ENCODE measurements at regions not wholly inside any gene's neighbourhood (a gene's known extent, or its start where the extent isn't known, plus 50 kb on each side); places are given as distances from the start of the nearest gene placed in this dataset.

GRCh38 chr4:83810428-83810827, 274.5 kb downstream of the GPAT3 start:
- Histone ChIP-seq H3K27ac (ENCODE audit: low read depth) (no peak overlapping the region), H3K9me2 (ENCODE audit: insufficient read depth) (peaks cover 5% of the 10 kb centered on the region; the same call in 1 of the 2 replicates), H4K20me1 (replicated peaks; ENCODE audit: insufficient read depth) (no peaks in the 10 kb centered on the region), H3K79me2 (replicated peaks; ENCODE audit: insufficient read depth) (no peaks in the 10 kb centered on the region), H3K4me1 (ENCODE audit: insufficient read depth) (no peaks in the 10 kb centered on the region), H3K36me3 (ENCODE audit: insufficient read depth) (no peaks in the 10 kb centered on the region), H3K27me3 (ENCODE audit: insufficient read depth) (no peaks in the 10 kb centered on the region), H3K4me2 (no peak overlapping the region), H3K4me3 (no peak overlapping the region), H2AFZ (no peak overlapping the region), H3F3A (replicated peaks; ENCODE audit: low read depth) (no peaks in the 10 kb centered on the region)
- no peak overlapping the region for H3K4me3 Mint-ChIP-seq
- no peaks in the 10 kb centered on the region for H3K36me3 Mint-ChIP-seq (ENCODE audit: low read depth)
- H3K9me3 Mint-ChIP-seq: no peaks in the 10 kb centered on the region
- H3K27me3 Mint-ChIP-seq (ENCODE audit: insufficient read depth, low read depth, poor library complexity): no peaks in the 10 kb centered on the region
- no peak for ATAC-seq
- no peak for DNase-seq (ENCODE audit: low spot score)
- no peak for TF ChIP-seq EZH2 (IDR thresholded peaks at IDR 0.05; ENCODE audit: low read depth, unreplicated experiment)
- TF ChIP-seq JUNB (IDR thresholded peaks at IDR 0.05; ENCODE audit: unreplicated experiment): no peak
- no peak for TF ChIP-seq ZNF114 (CRISPR knock-in tag; IDR thresholded peaks at IDR 0.05)
- no peak for TF ChIP-seq EZH2phosphoT487 (IDR thresholded peaks at IDR 0.05; ENCODE audit: unreplicated experiment)
- no peak for TF ChIP-seq CTCF (conservative IDR thresholded peaks at IDR 0.05; ENCODE audit: low read depth in 2 of 2)
- no peak for TF ChIP-seq ZNF331 (CRISPR knock-in tag; IDR thresholded peaks at IDR 0.05; ENCODE audit: low read depth)
- TF ChIP-seq REST (IDR thresholded peaks at IDR 0.05; ENCODE audit: unreplicated experiment): no peak
- no peak for TF ChIP-seq ETS1 (IDR thresholded peaks at IDR 0.05)
- no peak for TF ChIP-seq POLR2AphosphoS5 (IDR thresholded peaks at IDR 0.05; ENCODE audit: low read depth)
- no peak for TF ChIP-seq CREB1 (CRISPR knock-in tag; IDR thresholded peaks at IDR 0.05; ENCODE audit: low read depth)
- no peak for TF ChIP-seq ZNF462 (CRISPR knock-in tag; IDR thresholded peaks at IDR 0.05)
- no peak for TF ChIP-seq STAT1 (IDR thresholded peaks at IDR 0.05; ENCODE audit: unreplicated experiment)
- TF ChIP-seq NANOG (IDR thresholded peaks at IDR 0.05; ENCODE audit: borderline replicate concordance): no peak
- no peak overlapping the region for H3K27ac Mint-ChIP-seq
- H3K4me1 Mint-ChIP-seq: no peaks in the 10 kb centered on the region

All from GM23338 (cell line).